Astrocyte of the spinal cord (primary cell): ENCODE measurements at regions not wholly inside any gene's neighbourhood (a gene's known extent, or its start where the extent isn't known, plus 50 kb on each side); places are given as distances from the start of the nearest gene placed in this dataset.

Experiments used
- DNase-seq: peaks from one replicate; pipeline ENCODE4 v3.0.0; 2011; ENCODE audit warnings: low read depth, low spot score
- H3K4me3 ChIP-seq: 2 replicates; pipeline ENCODE4 v1.5.1; 2011; ENCODE audit warnings: low read depth, mild to moderate bottlenecking, low read length, moderate library complexity
- in situ Hi-C: cut with HindIII; loops from 2 replicates; pipeline ENCODE4 v1.10.0; 2017; ENCODE audit warnings: low sequenced_read_pairs
- TF ChIP-seq, protein P1 (sequence below): IDR thresholded peaks from 2 replicates; pipeline ENCODE4 v1.5.1; 2012; ENCODE audit warnings: low read depth, mild to moderate bottlenecking, low read length, inconsistent platforms

DNA sequence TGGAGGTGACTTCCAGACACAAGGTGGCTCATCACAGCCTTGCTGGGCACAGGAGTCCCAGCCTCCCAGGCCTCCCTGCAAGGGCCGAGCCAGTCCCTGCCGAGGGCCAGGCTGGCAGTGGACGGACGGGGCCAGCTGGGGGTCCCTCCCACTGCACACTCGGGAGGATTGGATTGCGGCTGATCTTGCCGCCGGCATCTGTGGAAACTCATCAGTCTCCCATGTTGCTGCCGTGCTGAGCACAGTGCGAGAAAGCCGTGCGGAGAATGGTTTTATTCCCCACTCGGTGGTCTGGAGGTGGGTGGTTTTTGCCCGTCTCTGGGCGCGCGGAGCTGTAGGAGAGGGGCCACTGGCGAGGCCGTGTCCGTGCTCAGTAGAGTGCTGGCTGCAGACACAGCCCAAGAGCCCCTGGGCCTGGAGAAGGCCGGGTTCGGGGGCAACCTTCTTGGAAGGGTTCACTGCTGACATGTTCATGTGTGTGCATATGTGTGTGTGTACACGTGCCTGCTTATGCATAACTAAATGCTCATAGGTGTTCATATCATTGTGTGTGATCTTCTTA lies 1246.4 kb downstream of the BRD1 start:
- no peak for DNase-seq
- TF ChIP-seq, protein P1, sequence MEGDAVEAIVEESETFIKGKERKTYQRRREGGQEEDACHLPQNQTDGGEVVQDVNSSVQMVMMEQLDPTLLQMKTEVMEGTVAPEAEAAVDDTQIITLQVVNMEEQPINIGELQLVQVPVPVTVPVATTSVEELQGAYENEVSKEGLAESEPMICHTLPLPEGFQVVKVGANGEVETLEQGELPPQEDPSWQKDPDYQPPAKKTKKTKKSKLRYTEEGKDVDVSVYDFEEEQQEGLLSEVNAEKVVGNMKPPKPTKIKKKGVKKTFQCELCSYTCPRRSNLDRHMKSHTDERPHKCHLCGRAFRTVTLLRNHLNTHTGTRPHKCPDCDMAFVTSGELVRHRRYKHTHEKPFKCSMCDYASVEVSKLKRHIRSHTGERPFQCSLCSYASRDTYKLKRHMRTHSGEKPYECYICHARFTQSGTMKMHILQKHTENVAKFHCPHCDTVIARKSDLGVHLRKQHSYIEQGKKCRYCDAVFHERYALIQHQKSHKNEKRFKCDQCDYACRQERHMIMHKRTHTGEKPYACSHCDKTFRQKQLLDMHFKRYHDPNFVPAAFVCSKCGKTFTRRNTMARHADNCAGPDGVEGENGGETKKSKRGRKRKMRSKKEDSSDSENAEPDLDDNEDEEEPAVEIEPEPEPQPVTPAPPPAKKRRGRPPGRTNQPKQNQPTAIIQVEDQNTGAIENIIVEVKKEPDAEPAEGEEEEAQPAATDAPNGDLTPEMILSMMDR: no peak
- in situ Hi-C loops: no loop called here
- no peak overlapping the region for H3K4me3 ChIP-seq

DNA sequence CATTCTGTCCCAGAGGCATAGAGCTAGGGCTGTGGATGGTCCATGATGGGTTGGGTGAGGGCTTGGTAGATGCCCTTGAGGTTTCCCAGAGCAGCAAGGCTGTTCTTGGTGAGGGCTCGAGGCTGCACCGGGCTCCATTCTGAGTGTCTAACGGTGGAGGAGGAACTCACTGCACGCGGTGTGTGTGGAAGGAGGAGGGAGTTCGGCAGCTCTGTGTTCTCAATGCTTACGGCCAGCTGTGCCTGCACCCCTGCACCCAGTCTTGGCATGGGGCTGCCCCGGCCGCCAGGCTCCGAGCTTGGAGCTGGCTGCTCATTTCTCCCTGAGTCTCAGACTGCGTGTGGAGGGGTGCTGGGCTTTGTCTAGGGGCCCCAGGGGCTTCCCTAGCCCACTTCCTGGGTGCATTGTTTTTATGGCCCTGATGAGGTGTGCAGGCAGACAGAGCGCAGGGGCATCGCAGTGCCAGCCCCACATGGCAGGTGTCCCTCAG lies 1247.1 kb downstream of the BRD1 start:
- in situ Hi-C loops: no loop called here
- no peak for DNase-seq
- TF ChIP-seq, protein P1: no peak
- no peak overlapping the region for H3K4me3 ChIP-seq

DNA sequence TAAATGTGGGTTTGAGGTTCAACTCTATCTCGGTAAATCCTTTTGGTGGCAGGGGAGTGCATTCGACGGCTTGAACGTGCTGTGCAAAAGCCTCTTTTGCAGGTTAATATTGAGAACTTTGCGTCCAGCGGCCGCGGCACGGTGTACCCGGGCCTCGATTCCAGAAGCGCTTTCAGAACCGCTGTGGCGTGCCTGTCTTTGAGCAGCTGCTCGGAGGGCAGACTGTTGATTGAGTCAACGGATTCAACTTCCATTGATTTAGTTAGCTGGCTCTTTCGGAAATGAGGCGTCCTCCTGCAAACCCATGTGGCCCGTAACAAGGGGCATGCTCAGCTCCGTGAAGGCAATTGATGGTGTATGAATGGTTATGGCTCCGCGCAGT lies 1247.8 kb downstream of the BRD1 start:
- TF ChIP-seq, protein P1: no peak
- in situ Hi-C loops: no loop called here
- DNase-seq: no peak
- H3K4me3 ChIP-seq: no peak overlapping the region

DNA sequence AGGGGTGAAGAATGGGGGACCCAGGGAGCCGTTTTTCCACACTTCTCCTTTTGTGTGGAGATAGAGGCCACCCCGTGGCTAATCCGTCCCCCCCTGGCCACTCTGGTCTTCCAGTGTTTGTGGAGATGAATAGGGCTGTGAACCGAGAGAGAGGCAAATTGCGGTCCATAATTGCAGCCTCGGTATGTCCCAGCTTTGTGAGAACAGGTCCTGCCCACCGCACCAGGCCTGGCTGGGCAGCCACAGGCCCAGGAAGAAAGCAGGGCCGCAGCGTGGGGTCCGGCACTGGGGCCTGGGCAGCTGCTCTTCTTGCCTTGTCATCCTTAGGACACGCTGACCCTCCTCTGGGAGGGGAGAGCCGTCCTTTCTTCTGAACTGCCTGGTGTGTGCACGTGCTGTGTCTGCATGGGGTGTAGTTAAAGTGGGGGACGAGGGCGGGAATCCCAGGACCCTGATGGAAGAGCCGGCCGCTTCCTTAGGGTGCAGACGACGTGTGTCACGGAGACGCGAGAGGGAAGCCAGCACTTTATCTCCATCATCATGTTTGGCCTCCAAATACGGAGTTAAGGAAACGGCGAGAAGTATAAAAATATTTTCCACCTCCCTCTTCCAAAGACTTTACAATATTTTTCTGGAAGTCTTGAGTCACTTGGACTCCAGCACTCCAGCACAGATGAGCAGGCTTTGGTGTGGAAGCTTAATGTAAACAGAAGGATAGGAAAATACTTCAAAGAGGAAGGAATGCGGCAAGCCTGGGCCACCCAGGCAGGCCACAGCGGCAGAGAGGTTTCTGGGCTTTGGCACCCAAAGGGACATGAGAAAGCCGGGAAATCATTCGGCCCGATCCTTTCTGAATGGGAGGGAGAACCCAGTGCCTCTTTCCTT lies 1248.4 kb downstream of the BRD1 start:
- in situ Hi-C loops: no loop called here
- DNase-seq: no peak
- TF ChIP-seq, protein P1: no peak

DNA sequence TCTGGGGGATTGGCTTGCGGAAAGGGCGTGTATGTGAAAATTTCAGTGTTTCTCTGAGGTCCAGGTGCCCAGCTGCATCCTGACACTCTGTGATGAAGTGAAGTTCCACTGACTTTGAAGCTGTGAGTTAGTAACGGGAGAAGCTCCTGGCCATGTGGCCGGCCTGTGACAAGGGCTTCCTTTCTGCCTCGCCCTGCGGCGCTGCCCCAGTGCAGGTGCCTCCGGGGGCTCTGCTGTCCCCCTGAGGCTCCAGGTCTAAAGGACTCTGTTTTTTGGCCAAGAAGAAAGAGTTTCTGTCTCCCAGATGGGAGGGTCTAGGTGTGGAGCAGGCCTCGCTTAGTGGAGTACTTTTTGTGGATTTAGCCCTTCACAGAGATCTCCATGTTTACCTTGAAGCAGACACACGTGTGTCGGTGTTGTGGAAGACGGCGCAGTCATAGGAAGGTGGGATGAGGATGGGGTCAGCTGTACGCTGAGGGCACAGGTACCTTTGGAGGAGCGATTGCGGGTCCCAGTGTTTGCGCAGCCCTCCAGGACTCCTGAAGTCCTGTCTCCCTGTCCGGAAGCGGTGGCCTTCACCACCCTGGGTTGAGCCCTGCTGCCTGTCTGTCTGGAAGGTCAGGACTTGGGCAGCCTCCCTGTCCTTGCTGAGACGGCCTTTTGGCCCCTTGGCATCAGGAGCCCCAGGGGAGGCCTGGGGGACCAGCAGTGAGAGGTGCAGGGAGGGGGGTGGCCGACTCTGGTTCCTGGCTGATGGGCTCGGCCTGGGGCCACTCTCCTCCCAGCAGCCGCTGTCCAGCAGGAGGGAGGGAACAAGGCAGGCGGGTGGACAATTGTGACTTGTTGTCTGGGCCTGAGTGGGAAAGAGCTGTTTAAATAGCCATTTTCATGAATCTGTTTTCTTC lies 1249.3 kb downstream of the BRD1 start:
- no peak overlapping the region for H3K4me3 ChIP-seq
- in situ Hi-C loops: no loop called here
- TF ChIP-seq, protein P1: no peak
- no peak for DNase-seq

More for the DNA sequence above, 1248.4 kb downstream of the BRD1 start:
- no peak overlapping the region for H3K4me3 ChIP-seq

DNA sequence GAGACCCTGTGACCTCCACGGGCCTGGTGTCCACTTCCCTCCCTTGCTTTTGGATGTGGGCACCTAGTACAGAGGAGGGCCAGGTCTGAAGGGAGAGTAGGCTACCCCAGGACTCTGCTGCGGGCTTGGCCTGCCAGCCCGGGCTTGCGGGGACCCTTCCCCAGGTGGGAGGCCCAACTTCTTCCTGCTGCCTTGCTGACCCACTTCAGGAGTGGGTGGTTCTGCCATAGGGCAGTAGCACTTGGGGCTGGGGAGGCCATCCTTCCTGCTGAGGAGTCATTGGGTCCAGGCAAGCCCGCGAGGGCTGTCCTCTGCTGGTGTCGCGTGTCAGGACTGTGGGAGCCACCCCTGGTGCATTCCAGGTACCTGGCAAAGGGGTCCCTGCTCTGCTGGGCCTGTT lies 1250.0 kb downstream of the BRD1 start:
- no peak overlapping the region for H3K4me3 ChIP-seq
- no peak for DNase-seq
- in situ Hi-C loops: no loop called here
- TF ChIP-seq, protein P1: no peak
